ENCODE measurements at regions not wholly inside any gene's neighbourhood (a gene's known extent, or its start where the extent isn't known, plus 50 kb on each side); places are given as distances from the start of the nearest gene placed in this dataset.

DNA sequence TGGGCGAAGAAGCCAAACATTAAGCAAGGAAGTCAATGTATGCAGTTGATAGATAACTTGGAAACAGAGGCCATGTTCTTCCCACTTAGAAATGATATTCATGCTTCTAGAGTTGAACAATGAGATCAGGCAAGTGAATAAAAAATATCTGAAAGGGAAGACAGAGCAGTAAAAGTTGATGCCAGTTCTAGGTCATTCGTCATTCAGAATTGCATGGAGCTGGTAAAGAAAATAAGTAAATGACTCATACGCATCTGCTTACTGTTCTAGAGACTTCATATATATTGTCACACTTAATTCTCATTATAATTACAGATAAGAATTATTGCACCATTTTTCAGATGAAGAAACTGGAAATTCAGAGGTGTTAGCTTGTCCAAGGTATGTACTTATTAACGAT is 158.9 kb upstream of the FERD3L start:
- Histone ChIP-seq H3K27me3 (no peaks in the 10 kb centered on the region), H3K9me3 (no peaks in the 10 kb centered on the region), H3K4me3 (no peak overlapping the region), H3K36me3 (no peaks in the 10 kb centered on the region), H3K4me1 (no peaks in the 10 kb centered on the region), H3K27ac (no peak overlapping the region)
- 83 to 89% methylated on average over 4 of the region's 4 CpGs for WGBS, 2 donors
- TF ChIP-seq, protein P1, sequence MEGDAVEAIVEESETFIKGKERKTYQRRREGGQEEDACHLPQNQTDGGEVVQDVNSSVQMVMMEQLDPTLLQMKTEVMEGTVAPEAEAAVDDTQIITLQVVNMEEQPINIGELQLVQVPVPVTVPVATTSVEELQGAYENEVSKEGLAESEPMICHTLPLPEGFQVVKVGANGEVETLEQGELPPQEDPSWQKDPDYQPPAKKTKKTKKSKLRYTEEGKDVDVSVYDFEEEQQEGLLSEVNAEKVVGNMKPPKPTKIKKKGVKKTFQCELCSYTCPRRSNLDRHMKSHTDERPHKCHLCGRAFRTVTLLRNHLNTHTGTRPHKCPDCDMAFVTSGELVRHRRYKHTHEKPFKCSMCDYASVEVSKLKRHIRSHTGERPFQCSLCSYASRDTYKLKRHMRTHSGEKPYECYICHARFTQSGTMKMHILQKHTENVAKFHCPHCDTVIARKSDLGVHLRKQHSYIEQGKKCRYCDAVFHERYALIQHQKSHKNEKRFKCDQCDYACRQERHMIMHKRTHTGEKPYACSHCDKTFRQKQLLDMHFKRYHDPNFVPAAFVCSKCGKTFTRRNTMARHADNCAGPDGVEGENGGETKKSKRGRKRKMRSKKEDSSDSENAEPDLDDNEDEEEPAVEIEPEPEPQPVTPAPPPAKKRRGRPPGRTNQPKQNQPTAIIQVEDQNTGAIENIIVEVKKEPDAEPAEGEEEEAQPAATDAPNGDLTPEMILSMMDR (IDR thresholded peaks at IDR 0.05): no peak
- no peak for TF ChIP-seq POLR2A (IDR thresholded peaks at IDR 0.05)
- intact Hi-C loops (cut with DNase I): no loop called here
- DNase-seq: no peak

DNA sequence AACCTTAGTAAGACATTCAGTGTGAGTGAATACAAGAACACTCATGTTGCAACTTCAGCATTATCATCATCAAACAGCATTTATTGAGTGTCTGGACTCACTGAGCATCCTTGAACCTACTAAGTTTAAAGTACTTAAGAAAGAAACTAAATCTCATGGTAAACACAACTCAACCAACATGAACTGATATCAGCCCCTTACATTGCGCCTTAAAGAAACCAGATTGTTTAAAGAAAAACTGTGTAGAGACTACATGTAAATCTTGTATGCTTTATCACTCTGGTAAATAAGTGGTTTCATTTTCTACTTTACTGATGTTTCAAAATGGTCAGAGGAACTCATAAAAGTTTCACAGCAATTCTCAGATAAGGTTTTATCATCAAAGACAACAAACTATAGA is 157.5 kb upstream of the FERD3L start:
- WGBS, 2 donors: 91 to 94% methylated on average over 1 of the region's 1 CpG
- Histone ChIP-seq H3K4me1 (no peaks in the 10 kb centered on the region), H3K27me3 (no peaks in the 10 kb centered on the region), H3K9me3 (no peaks in the 10 kb centered on the region), H3K27ac (no peak overlapping the region), H3K36me3 (no peaks in the 10 kb centered on the region), H3K4me3 (no peak overlapping the region)
- TF ChIP-seq, protein P1 (IDR thresholded peaks at IDR 0.05): no peak
- TF ChIP-seq POLR2A (IDR thresholded peaks at IDR 0.05): no peak
- intact Hi-C loops (cut with DNase I): no loop called here
- no peak for DNase-seq

DNA sequence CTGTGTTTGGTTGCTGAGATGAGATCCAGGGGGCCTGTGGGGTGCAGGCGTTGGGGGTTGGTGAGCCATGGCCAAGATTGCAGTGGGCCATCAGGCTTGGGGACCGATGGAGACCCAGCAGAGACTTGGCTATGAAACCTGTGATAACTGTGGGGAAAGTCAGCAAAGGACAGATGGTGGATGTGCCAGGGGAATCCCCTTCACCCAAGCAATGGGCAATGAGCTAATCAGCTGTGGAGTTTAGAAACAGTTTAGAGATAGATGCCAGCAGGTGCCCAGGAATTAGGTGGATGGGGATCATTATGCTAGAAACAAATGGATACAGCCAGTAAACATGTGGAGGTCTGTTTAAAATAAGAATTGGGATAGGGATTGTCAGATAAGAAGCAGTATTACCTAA is 151.4 kb upstream of the FERD3L start:
- DNase-seq: no peak
- no peaks in the 10 kb centered on the region for H3K4me1 ChIP-seq
- TF ChIP-seq POLR2A (IDR thresholded peaks at IDR 0.05): no peak
- TF ChIP-seq, protein P1 (IDR thresholded peaks at IDR 0.05): no peak
- H3K36me3 ChIP-seq: no peaks in the 10 kb centered on the region
- no peaks in the 10 kb centered on the region for H3K27me3 ChIP-seq
- intact Hi-C loops (cut with DNase I): no loop called here
- H3K4me3 ChIP-seq: no peak overlapping the region
- 63 to 66% methylated on average over 1 to 2 of the region's 2 CpGs for WGBS, 2 donors
- H3K9me3 ChIP-seq: no peaks in the 10 kb centered on the region
- no peak overlapping the region for H3K27ac ChIP-seq

DNA sequence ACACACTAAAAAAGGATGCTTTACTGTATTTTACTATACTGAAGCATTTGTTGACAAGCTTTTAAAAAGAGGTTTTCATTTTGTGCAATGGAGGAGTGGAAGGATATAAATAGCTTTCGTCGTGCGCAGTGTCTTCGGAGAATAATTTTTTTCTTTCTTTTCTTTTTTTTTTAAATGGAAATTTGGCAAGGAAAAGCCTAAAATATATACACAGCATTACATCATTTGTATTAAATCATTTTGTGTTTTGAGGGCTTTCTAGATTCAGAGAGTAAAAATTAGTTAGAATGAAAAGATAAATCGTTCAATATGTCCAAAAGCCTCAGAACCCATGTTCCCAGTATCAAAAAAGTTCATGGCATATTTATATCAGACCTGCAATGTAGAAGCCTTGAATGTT is 150.2 kb upstream of the FERD3L start:
- no peaks in the 10 kb centered on the region for H3K36me3 ChIP-seq
- 56 to 63% methylated on average over 5 of the region's 5 CpGs for WGBS, 2 donors
- intact Hi-C loops (cut with DNase I): no loop called here
- H3K27me3 ChIP-seq: no peaks in the 10 kb centered on the region
- H3K4me3 ChIP-seq: no peak overlapping the region
- no peak overlapping the region for H3K27ac ChIP-seq
- H3K4me1 ChIP-seq: no peaks in the 10 kb centered on the region
- TF ChIP-seq, protein P1 (IDR thresholded peaks at IDR 0.05): no peak
- no peak for TF ChIP-seq POLR2A (IDR thresholded peaks at IDR 0.05)
- DNase-seq: no peak
- no peaks in the 10 kb centered on the region for H3K9me3 ChIP-seq

DNA sequence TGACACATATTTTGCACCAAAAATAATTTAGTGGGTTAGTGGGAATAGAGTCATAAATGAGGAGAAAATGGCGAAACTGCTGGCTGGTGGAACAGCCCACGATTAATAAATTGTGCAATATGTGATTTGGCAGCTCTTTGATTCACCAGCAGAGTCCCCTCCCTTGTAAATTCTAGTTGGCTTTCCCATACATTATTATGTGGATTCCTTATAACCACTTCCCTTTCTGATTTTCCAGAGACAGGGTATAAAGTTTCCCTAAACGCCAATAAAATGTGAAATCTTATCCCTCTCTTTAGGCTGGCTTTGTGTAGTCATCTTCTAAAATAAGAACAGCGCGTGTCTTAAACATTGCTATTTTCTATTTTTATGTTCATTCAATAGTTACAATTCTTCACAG is 149.4 kb upstream of the FERD3L start:
- H3K36me3 ChIP-seq: no peaks in the 10 kb centered on the region
- 62 to 69% methylated on average over 5 of the region's 5 CpGs for WGBS, 2 donors
- H3K27me3 ChIP-seq: no peaks in the 10 kb centered on the region
- no peak for DNase-seq
- H3K27ac ChIP-seq: no peak overlapping the region
- TF ChIP-seq, protein P1 (IDR thresholded peaks at IDR 0.05): no peak
- TF ChIP-seq POLR2A (IDR thresholded peaks at IDR 0.05): no peak
- intact Hi-C loops (cut with DNase I): no loop called here
- H3K4me1 ChIP-seq: no peaks in the 10 kb centered on the region
- no peak overlapping the region for H3K4me3 ChIP-seq
- H3K9me3 ChIP-seq: no peaks in the 10 kb centered on the region

Data from esophagus squamous epithelium (tissue), 5 donors.